Dedifferentiated amniotic fluid mesenchymal stem cell (primary cell): ENCODE measurements at regions not wholly inside any gene's neighbourhood (a gene's known extent, or its start where the extent isn't known, plus 50 kb on each side); places are given as distances from the start of the nearest gene placed in this dataset.

Source experiments
- DNase-seq: peaks from one replicate; pipeline ENCODE4 v3.0.0-alpha.2; 2016; ENCODE audit errors: extremely low spot score

DNA sequence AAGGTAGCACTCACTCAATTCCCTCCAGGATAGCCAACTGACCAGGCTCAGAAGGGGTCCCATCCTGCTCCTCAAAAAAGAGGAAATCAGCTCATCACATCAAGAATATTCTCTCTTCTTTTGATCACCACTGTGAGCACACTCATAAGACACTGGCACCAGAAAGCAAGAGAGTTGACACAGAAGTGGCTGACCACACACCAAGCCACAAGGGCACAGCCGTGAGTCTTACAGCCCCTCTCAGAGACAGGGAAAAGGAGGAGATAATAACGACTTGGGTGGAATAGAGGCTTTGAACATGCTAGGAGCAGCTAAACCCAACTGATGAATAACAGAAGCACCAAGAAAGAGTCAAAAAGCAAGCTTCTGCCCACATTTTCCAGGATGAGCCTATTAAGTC lies 249.1 kb upstream of the PREP start:
- DNase-seq, result no peak

GRCh38 chr6:105650347-105650746 lies 247.5 kb upstream of the PREP start:
- no peak for DNase-seq

GRCh38 chr6:105649192-105649591 lies 246.3 kb upstream of the PREP start:
- DNase-seq, result no peak

DNA sequence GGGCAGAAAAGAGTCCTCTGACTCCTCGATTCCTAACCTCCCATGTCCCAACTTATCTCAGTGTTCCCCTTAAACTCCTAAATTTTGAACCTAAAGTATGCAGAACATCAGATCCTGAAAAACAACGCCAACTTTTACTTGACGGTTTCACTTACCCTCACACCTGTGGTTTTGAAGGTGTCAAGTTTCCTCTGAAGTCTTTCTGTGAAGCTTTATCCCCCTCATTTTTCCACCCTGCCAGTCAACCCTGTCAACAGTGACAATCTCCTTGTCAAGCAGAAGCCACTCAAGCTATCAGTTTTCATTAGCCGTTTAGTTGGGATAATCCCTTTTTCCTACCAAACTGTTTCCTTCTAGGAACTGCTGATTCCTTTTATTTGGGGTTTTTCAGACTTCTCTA lies 245.4 kb upstream of the PREP start:
- no peak for DNase-seq

GRCh38 chr6:105646391-105646867 lies 243.5 kb upstream of the PREP start:
- no peak for DNase-seq

DNA sequence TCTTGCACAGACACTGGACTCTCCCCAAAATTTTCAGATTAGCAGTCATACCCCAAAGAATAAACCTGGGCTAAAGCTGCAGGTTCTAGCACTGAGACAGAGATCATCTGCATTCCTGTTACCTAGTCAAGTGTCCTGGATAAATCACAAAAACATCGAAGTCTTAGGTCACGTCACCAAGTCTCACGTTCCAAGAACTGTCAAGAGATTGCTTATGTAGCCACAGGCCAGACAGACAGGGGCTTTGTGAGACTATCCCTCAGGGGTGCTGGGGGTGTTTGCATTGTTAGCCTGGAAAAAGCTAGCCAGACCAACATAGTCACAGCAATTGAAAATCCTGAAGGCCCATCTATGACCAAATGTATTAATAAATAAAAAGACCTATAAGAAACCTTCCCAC lies 243.1 kb upstream of the PREP start:
- no peak for DNase-seq

- no peak for DNase-seq
These were observed 242.3 kb upstream of the PREP start for GRCh38 chr6:105645156-105645555.

DNA sequence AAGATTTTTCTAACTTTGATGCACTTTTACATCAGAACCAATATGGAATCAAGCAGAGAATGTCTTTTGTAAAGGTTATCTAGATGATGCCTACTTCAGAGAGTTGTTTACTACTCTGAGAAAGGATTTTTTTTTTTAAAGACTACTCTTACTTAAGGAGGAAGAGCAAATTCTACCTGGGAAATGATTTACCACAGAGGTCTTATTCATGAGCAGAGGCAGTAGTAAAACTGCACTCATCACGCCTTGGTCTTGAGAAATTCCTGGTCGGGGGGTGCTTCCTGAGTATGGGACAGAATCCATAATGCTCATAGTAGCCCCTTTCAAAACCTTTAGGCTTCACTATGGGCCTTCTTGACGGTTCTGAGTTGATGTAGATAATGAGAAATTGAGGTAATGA lies 241.8 kb upstream of the PREP start:
- no peak for DNase-seq

DNA sequence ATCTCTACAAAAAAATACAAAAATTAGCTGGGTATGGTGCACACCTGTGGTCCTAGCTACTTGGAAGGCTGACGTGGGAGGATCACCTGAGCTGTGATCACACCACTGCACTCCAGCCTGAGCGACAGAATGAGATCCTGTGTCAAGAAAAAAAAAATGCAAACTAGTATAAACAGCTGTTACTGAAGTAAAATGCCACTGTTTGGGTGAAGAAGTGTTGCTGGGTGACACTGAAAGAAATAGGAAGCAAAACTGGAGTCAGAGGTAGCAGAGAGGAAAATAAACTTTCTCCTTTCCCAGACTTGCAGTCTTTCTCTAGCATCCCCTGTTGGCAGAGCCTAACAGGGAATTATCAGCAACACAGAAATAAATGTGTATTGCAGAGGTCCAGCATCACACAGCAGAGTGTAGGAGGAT lies 241.2 kb upstream of the PREP start:
- no peak for DNase-seq

- peak; percentile 72 for DNase-seq
These were observed 239.8 kb upstream of the PREP start for GRCh38 chr6:105642708-105643107.

DNA sequence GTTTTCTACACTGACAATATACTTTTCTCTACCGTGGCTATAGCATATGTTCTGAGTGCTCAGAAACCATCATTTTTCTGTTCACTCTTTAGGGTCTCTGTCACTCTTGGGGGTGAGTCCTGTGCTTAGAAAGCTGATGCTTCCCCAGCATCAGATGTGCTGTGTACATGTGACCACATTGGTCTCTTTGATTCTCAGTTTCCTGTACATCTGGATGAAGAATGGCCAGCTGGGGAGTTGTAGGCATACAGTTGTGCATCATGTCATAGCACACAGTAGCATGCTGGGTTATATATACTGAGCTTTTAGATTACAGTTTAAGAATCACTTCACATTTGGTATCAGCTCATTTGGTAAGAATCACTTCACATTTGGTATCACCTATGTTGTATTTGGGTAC lies 238.6 kb upstream of the PREP start:
- DNase-seq, result no peak

GRCh38 chr6:105639124-105639523 lies 236.2 kb upstream of the PREP start:
- DNase-seq, result no peak

DNA sequence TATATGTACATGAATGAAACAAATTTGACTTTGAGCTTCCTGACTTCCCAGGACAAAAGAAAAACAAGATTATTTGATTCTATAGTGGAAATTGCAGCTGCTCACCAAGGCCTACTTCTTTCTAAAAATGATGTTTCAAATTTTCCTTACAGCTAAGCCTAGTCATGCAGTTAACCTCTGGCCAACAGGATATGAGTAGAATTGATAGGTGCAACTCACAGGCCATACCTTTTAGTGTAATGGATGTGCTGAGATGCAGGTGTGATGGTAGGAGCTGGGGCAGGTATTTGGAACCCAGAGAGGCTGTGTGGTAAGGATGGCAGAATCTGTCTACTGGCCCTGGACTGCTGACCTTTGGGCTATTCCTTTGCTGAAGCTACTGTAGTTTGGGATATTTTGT lies 230.9 kb upstream of the PREP start:
- DNase-seq, result no peak

DNA sequence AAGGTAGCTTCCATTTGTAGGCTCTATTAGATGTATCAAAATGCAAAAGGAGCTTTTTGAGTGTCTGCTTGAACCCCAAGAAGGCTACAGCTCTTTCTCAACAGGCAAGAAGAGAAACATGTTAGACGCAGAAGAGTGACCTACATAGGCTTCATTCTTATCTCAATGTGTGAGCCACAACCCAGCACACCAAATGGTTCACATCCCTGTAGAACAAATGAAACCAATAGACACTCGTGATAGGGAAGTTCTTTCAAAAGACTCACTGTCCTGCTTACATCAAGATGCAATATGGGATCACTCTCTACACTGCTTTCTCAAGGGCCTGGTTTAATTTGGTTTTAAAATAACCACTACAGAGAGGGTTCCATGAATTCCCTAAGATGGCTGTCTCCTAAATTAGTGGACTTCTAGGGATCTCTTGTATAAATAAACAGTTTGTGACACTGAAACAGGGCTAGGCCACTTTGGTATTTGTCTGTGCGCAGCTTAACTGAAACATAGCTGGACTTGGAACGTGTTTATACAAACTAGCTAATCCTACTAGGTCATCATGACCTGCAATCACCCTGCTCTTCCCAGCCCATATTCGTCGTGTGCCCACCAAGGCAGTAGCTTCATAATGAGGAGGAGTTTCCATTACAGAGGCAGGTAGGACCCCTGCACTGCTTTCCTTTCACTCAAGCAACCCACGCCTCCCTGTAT lies 225.4 kb upstream of the PREP start:
- DNase-seq, result no peak

GRCh38 chr6:105626295-105627158 lies 223.6 kb upstream of the PREP start:
- DNase-seq, result no peak

DNA sequence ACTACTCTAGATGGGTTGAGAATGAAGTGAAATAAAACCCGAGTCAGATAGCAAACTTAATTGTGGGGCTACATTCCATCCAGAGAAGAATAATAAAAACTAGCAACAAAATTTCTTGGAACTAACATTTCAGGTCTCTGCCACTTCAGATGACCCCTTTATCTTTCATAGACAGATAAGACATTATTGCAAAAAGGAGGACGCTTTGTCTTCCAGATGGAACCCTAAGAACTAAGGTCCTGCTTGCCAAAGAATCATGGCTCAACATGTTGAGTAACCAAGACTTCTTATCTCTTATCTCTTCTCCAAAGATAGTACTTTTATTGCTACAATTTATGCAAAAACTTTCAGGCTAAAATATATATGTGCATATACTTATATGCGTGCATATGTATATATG lies 221.1 kb upstream of the PREP start:
- no peak for DNase-seq

- no peak for DNase-seq
These were observed 219.3 kb upstream of the PREP start for GRCh38 chr6:105622226-105622625.

DNA sequence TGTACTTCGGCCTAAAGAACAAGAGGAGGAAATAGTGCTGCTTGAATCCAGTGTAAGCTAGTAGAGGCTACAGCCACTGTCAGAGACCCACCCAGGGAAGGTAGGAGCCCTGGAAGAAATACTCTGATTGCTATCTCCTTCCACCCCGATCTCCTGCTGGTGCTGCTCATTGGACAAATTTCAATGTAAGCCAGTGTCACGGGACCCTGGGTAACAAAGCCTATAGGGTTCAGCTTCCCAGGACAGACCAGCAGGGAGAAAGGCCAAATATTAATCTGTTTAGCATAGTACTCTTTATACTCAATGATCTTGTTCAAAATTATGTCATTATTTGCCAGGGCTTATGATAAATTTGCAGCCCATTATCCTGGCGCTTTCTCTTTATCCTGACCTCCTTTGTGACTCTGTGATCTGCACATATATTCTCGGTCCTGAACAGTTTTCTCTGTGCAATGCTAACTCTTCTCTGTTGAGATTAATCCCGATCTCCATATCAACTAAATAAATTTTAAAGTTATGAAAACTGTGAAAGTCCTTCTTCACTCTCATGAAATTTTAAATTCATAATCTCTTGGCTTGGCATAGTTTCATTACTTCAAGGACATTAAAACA lies 218.8 kb upstream of the PREP start:
- no peak for DNase-seq

DNA sequence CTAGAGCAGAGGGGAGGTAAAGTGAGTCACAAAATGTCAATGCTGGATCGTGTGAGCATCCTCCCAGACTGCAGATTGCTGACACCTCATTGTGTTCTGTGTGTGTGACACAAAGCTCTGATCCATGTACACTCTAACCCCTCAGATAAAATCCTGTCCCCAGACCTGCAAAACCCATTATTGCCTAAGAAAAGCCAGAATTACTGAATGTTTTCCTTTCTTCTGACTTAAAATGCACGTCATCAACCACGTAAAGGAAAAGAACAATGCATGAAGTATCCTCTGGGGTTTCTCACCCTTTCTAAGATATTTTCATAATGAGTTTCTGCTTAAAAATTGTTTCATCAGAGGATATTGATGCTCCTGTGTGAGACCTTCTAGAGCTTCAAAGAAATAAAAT lies 218.0 kb upstream of the PREP start:
- DNase-seq, result no peak

GRCh38 chr6:105619971-105620741 lies 217.3 kb upstream of the PREP start:
- no peak for DNase-seq

DNA sequence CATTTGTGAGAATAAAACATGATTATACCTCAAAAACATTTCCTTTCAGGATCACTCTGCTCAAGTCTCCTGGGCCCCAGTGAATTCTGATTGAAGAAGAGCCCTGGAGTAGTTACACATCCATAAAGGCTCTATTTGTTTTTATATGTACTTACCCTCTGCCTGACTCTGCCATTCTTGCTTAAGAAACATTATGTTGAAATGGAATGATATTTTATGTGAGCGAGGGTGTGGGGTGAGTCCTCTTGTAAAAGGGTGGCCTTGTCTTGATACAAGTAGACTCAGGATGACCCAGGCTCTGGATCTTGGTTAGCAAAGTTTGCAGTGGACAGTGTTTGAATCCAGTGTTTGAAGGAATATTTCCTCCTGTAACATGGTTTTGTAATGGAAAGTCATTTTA lies 215.4 kb upstream of the PREP start:
- no peak for DNase-seq

GRCh38 chr6:105616521-105616920 lies 213.6 kb upstream of the PREP start:
- DNase-seq, result no peak
